Endodermal cell (in vitro differentiated cells): ENCODE measurements at regions not wholly inside any gene's neighbourhood (a gene's known extent, or its start where the extent isn't known, plus 50 kb on each side); places are given as distances from the start of the nearest gene placed in this dataset.

Experiments used
- DNase-seq: peaks from one replicate; pipeline ENCODE4 v3.0.0-alpha.2; 2017
- H3K27ac ChIP-seq: 2 replicates; pipeline ENCODE4 v1.5.1; 2013; ENCODE audit warnings: mild to moderate bottlenecking, low read depth, low read length, moderate library complexity
- H3K27me3 ChIP-seq: 2 replicates; pipeline ENCODE4 v1.6.1; 2013; ENCODE audit warnings: mild to moderate bottlenecking, low read length, moderate library complexity; ENCODE audit not compliant: insufficient read depth, control insufficient read depth, poor library complexity, severe bottlenecking
- H3K36me3 ChIP-seq: 2 replicates; pipeline ENCODE4 v1.7.0; 2013; ENCODE audit warnings: mild to moderate bottlenecking, low read length, moderate library complexity; ENCODE audit not compliant: control insufficient read depth, insufficient read depth
- H3K4me1 ChIP-seq: one replicate; pipeline ENCODE4 v1.7.0; 2013; ENCODE audit warnings: low read length; ENCODE audit not compliant: control insufficient read depth, insufficient read depth
- H3K4me3 ChIP-seq: 2 replicates; pipeline ENCODE4 v1.5.1; 2013; ENCODE audit warnings: mild to moderate bottlenecking, low read length, moderate library complexity
- H3K9ac ChIP-seq: 2 replicates; pipeline ENCODE4 v1.6.1; 2013; ENCODE audit warnings: mild to moderate bottlenecking, low read length, moderate library complexity; ENCODE audit not compliant: poor library complexity, severe bottlenecking; ENCODE audit errors: extremely low read depth
- H3K9me3 ChIP-seq: 2 replicates; pipeline ENCODE4 v1.6.1; 2013; ENCODE audit warnings: mild to moderate bottlenecking, low read length, moderate library complexity; ENCODE audit not compliant: control insufficient read depth
- H3K27ac Mint-ChIP-seq: 2 replicates; pipeline ENCODE4 v1.8.0; 2020; ENCODE audit warnings: mixed read lengths
- H3K27me3 Mint-ChIP-seq: 2 replicates; pipeline ENCODE4 v1.8.0; 2021; ENCODE audit warnings: mild to moderate bottlenecking, mixed read lengths; ENCODE audit not compliant: insufficient read depth
- H3K36me3 Mint-ChIP-seq: 2 replicates; pipeline ENCODE4 v1.8.0; 2020; ENCODE audit warnings: low read depth, mixed read lengths
- H3K4me1 Mint-ChIP-seq: 2 replicates; pipeline ENCODE4 v1.8.0; 2020; ENCODE audit warnings: mixed read lengths
- H3K4me3 Mint-ChIP-seq: 2 replicates; pipeline ENCODE4 v1.8.0; 2020; ENCODE audit warnings: mild to moderate bottlenecking, moderate library complexity, mixed read lengths
- H3K9me3 Mint-ChIP-seq: 2 replicates; pipeline ENCODE4 v1.8.0; 2020; ENCODE audit warnings: mild to moderate bottlenecking, mixed read lengths
- CTCF ChIP-seq: fragments of 200-600 bp; sonication (generic); conservative IDR thresholded peaks from 2 replicates; pipeline ENCODE4 v1.5.0; 2021; ENCODE audit warnings: antibody characterized with exemption, mild to moderate bottlenecking
- WGBS, 2 experiments: methylation state at CpG; one replicate each; pipeline versions ENCODE4 v1.1.5 to v1.1.7; 2013; ENCODE audit warnings: missing lambda C conversion rate in 2 of 2, mixed read lengths in 1 of 2; ENCODE audit not compliant: insufficient coverage in 1 of 2, insufficient read length in 1 of 2; 5-methylcytosine and 5-hydroxymethylcytosine counted together

- Histone ChIP-seq H3K4me1 (no peaks in the 10 kb centered on the region), H3K9ac (no peak overlapping the region), H3K36me3 (no peaks in the 10 kb centered on the region), H3K27ac (no peak overlapping the region), H3K27me3 (no peaks in the 10 kb centered on the region), H3K4me3 (no peak overlapping the region), H3K9me3 (no peaks in the 10 kb centered on the region)
- no peak for DNase-seq
- H3K27ac Mint-ChIP-seq = no peak overlapping the region
- WGBS, 2 experiments = 92 to 94% methylated on average over 2 of the region's 2 CpGs
- H3K4me3 Mint-ChIP-seq = no peak overlapping the region
- no peaks in the 10 kb centered on the region for H3K36me3 Mint-ChIP-seq
- H3K9me3 Mint-ChIP-seq = no peaks in the 10 kb centered on the region
- TF ChIP-seq CTCF = no peak
- no peaks in the 10 kb centered on the region for H3K4me1 Mint-ChIP-seq
- no peaks in the 10 kb centered on the region for H3K27me3 Mint-ChIP-seq
Observed at GRCh38 chr11:92361551-92361950, 136.9 kb downstream of the FAT3 start.

- Histone ChIP-seq H3K27ac (no peak overlapping the region), H3K4me1 (peaks cover 3% of the 10 kb centered on the region), H3K36me3 (no peaks in the 10 kb centered on the region), H3K4me3 (no peak overlapping the region), H3K9me3 (no peaks in the 10 kb centered on the region), H3K9ac (no peak overlapping the region), H3K27me3 (no peaks in the 10 kb centered on the region)
- no peaks in the 10 kb centered on the region for H3K27me3 Mint-ChIP-seq
- no peaks in the 10 kb centered on the region for H3K36me3 Mint-ChIP-seq
- no peak overlapping the region for H3K27ac Mint-ChIP-seq
- no peak overlapping the region for H3K4me3 Mint-ChIP-seq
- DNase-seq = no peak
- TF ChIP-seq CTCF = no peak
- 86% methylated on average over 1 of the region's 1 CpG; no CpG with 5 or more reads in 1 of the 2 experiments for WGBS, 2 experiments
- no peaks in the 10 kb centered on the region for H3K9me3 Mint-ChIP-seq
- peaks cover 3% of the 10 kb centered on the region for H3K4me1 Mint-ChIP-seq
Observed at GRCh38 chr11:92362989-92363388, 138.4 kb downstream of the FAT3 start.

GRCh38 chr11:92364177-92364576 is 139.6 kb downstream of the FAT3 start:
- Histone ChIP-seq H3K27me3 (no peaks in the 10 kb centered on the region), H3K27ac (no peak overlapping the region), H3K9me3 (no peaks in the 10 kb centered on the region), H3K36me3 (no peaks in the 10 kb centered on the region), H3K9ac (no peak overlapping the region), H3K4me1 (peaks cover 3% of the 10 kb centered on the region), H3K4me3 (no peak overlapping the region)
- WGBS, 2 experiments = 98 to 100% methylated on average over 1 to 4 of the region's 4 CpGs
- no peak for DNase-seq
- H3K36me3 Mint-ChIP-seq = no peaks in the 10 kb centered on the region
- no peak for TF ChIP-seq CTCF
- H3K4me3 Mint-ChIP-seq = no peak overlapping the region
- H3K9me3 Mint-ChIP-seq = no peaks in the 10 kb centered on the region
- no peak overlapping the region for H3K27ac Mint-ChIP-seq
- H3K27me3 Mint-ChIP-seq = no peaks in the 10 kb centered on the region
- peaks cover 3% of the 10 kb centered on the region for H3K4me1 Mint-ChIP-seq
